ENCODE measurements at regions not wholly inside any gene's neighbourhood (a gene's known extent, or its start where the extent isn't known, plus 50 kb on each side); places are given as distances from the start of the nearest gene placed in this dataset.
"Not testable (repeated sequence)": the region's sequence is repeated elsewhere in the genome, so short reads cannot be mapped to it uniquely, and the experiment has no call there.

DNA sequence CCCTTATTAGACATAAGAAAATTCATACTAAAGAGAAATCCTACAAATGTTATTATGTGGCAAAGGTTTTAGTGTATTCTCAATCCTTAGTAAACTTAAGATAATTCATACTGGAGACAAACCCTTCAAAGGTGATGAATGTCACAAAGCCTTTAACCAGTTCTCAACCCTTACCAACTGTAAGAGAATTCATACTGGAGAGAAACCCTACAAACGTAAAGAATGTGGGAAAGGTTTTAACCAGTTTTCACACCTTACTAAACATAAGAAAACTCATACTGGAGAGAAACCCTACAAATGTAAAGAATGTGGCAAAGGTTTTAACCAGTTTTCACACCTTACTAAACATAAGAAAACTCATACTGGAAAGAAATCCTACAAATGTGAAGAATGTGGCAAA, 93.2 kb downstream of the ZNF680 start:
- DNase-seq (ENCODE audit: low spot score), result no peak

GRCh38 chr7:64465551-64465950, 97.3 kb downstream of the ZNF680 start:
- DNase-seq (ENCODE audit: low spot score), result no peak

DNA sequence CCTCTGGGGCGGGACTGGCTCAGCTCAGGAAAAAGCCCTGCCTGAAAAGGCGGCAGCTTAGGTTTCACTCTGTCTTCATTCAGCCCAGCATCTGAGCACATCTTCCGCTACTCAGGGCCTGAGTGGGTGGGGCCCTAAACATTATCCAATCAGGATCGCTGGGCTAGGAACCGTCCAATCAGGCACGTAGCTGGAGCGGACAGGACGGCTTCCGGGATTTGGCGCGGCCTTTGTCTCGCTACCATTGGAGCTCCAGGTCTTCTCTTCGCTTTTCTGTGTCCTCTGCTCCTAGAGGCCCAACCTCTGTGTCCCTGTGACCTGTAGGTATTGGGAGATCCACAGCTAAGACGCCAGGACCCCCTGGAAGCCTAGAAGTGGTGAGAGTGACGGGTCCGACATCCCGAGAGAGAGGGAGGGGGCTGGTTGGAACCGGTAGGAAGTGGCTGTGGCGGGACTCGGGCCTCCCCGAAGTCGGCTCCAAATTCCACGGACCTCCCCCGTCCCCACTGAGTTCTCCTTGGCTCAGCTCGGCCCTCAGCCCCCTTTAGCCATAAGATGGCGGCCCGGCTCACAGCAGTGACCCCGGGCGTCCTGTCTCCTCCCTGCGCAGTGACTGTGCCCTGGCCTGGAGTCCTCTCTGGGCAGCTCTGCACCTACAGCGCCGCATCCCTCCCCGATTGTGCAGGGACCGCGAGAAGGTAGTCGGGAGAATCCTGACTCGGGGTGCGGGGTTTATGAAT, 99.1 kb downstream of the ZNF680 start:
- DNase-seq (ENCODE audit: low spot score), result peak; percentile 25

GRCh38 chr7:64459858-64460257, 103.0 kb downstream of the ZNF680 start:
- not testable (repeated sequence) for DNase-seq (ENCODE audit: low spot score)

- DNase-seq (ENCODE audit: low spot score), result no peak
Measured at GRCh38 chr7:64433590-64433989, 119.8 kb downstream of the ZNF736 start.

DNA sequence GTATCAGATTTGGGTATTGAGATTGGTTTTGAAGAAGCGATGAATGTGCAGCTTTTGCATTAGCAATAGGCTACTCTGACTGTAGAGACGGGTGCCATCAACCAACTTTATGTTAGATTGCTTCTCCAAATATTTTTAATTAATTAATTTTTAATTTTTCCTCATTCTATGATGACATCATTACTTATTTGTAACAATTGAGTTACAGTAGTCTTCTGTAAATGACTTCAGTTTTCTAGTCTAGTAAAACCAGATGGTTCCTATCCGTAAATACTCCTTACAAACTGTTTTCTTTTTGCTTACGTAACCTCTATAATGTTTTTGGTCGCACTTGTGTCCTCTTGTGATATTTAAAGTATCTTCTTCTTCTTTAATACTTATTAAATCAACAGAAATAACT, 118.1 kb downstream of the ZNF736 start:
- no peak for DNase-seq (ENCODE audit: low spot score)

DNA sequence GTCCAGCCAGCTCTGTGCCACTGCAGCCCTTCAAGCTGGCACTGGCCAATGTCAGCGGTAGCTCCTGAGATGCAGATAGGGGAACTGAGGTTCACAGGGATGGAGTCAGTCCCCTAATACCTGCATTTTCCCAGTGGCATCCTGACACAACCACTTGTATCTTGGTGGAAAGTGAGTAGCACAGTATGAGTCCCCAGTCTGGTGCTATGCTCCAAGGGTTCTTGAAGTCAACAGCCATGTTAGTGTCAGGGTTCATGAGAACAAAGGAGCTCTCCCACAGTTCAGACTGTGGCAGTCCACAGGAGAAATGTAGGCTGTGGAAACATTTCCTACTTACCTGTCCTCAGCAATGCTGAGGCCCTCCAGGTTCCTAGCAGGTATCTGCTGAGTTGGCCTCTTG, 115.5 kb downstream of the ZNF736 start:
- no peak for DNase-seq (ENCODE audit: low spot score)

DNA sequence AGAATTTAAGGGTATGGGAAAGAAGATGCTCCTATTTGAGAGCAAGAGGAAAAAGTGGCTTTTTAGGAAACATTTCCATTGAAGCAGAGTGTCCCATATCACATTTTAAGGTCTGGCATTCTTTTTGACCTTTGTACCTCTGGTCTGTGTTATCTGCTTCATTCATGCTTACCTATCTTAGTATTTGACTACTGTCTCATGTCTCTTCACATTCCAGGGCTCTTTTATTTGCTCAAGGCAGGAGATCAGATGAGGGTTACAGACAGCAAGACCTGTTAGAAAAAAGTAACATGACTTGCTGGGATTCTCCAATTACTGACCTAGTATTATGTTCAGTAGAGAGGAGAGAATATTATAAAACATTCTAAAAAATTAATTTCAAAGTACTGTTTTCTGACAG, 111.7 kb downstream of the ZNF736 start:
- not testable (repeated sequence) for DNase-seq (ENCODE audit: low spot score)

- no peak for DNase-seq (ENCODE audit: low spot score)
Measured at GRCh38 chr7:64407148-64407547, 93.4 kb downstream of the ZNF736 start.
